ENCODE measurements at regions not wholly inside any gene's neighbourhood (a gene's known extent, or its start where the extent isn't known, plus 50 kb on each side); places are given as distances from the start of the nearest gene placed in this dataset.

- Histone ChIP-seq H3K27ac (no peak overlapping the region), H3K4me1 (ENCODE audit: control insufficient read depth in 1 of 2, insufficient read depth in 1 of 2, low read depth in 1 of 2, low read length in 1 of 2) (no peaks in the 10 kb centered on the region), H3K36me3 (no peaks in the 10 kb centered on the region), H3K4me3 (ENCODE audit: low read depth in 1 of 2, low read length in 1 of 2) (no peak overlapping the region), H3K27me3 (no peaks in the 10 kb centered on the region), H3K9me3 (no peaks in the 10 kb centered on the region)
- TF ChIP-seq, protein P1, sequence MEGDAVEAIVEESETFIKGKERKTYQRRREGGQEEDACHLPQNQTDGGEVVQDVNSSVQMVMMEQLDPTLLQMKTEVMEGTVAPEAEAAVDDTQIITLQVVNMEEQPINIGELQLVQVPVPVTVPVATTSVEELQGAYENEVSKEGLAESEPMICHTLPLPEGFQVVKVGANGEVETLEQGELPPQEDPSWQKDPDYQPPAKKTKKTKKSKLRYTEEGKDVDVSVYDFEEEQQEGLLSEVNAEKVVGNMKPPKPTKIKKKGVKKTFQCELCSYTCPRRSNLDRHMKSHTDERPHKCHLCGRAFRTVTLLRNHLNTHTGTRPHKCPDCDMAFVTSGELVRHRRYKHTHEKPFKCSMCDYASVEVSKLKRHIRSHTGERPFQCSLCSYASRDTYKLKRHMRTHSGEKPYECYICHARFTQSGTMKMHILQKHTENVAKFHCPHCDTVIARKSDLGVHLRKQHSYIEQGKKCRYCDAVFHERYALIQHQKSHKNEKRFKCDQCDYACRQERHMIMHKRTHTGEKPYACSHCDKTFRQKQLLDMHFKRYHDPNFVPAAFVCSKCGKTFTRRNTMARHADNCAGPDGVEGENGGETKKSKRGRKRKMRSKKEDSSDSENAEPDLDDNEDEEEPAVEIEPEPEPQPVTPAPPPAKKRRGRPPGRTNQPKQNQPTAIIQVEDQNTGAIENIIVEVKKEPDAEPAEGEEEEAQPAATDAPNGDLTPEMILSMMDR (IDR thresholded peaks at IDR 0.05) = no peak
These were observed 93.5 kb upstream of the ETV6 start for GRCh38 chr12:11555743-11556625.

DNA sequence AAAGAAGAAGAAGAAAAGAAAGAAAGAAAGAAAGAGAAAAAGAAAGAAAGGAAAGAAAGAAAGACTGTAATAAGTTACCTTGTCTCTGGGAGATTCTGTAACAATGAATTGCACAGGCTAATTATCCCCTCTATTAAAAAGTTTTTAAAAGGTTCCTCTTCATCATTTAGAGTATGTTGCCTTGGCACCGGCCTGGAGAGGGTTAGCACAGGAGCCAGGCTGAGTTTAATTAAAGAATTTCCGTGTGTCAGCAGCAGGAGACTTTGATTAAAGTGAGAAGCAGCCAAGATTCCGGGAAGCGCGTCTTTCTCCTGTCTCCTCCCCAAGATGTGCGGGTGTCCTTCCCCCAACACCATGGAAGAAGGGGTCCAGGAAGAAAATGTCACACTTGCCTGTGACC, 92.8 kb upstream of the ETV6 start:
- no peaks in the 10 kb centered on the region for H3K36me3 ChIP-seq
- no peaks in the 10 kb centered on the region for H3K9me3 ChIP-seq
- no peak overlapping the region for H3K27ac ChIP-seq
- TF ChIP-seq, protein P1 (IDR thresholded peaks at IDR 0.05) = no peak
- no peak overlapping the region for H3K4me3 ChIP-seq (ENCODE audit: low read depth in 1 of 2, low read length in 1 of 2)
- H3K27me3 ChIP-seq = no peaks in the 10 kb centered on the region
- H3K4me1 ChIP-seq (ENCODE audit: control insufficient read depth in 1 of 2, insufficient read depth in 1 of 2, low read depth in 1 of 2, low read length in 1 of 2) = no peaks in the 10 kb centered on the region

DNA sequence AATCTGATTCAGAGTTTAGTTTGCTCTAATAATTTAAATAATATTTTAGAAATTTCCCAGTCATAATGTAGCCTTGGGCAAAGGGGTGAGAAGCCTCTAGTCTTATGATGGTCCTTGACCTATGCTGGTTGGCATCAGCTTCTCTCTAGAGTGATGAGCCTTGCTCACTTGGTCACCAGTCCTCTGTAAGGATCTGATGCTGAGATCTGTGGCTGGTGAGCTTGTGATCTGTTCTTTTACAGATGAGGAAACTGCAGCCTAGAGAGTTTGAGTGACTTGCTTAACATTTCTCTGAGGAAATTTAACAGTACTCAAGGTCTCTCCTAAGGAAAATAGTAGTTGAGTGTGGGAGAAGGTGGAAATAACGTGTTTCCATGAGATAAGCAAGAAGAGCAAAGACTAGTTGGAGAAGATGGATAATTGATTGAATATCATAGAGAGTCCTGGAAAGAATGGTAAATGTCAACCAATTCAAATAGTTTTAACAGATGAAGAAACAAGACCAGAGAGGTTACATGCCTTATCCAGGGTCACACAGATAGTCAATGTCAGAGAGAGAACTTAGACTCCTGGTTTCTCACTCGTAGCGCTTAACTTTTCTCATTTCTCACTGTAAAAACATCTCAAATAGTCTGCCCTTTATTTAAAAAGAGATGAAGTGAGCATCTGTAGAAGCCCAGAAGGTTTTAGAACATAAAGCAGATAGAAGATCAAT, 89.7 kb upstream of the ETV6 start:
- no peaks in the 10 kb centered on the region for H3K4me1 ChIP-seq (ENCODE audit: control insufficient read depth in 1 of 2, insufficient read depth in 1 of 2, low read depth in 1 of 2, low read length in 1 of 2)
- H3K4me3 ChIP-seq (ENCODE audit: low read depth in 1 of 2, low read length in 1 of 2) = no peak overlapping the region
- TF ChIP-seq, protein P1 (IDR thresholded peaks at IDR 0.05) = no peak
- H3K27me3 ChIP-seq = no peaks in the 10 kb centered on the region
- no peaks in the 10 kb centered on the region for H3K9me3 ChIP-seq
- H3K36me3 ChIP-seq = no peaks in the 10 kb centered on the region
- H3K27ac ChIP-seq = no peak overlapping the region

DNA sequence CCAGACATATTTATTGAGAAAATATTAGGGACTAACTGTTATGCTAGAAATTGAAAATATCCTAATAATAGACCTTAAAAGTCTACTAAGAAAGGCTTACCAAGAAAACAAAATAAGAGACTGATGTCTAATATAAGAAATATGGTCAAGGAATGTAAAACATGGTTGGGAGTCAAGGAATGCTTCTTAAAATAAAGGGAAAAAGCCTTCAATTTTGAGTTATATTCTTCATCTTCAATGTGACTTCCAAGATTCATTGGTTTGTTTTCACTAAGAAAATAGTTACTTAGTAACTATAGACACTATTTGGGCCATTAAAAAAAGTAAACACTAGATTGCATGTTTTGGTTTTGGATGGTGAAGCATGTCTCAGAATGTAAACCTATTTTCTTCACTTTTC, 88.1 kb upstream of the ETV6 start:
- Histone ChIP-seq H3K27ac (no peak overlapping the region), H3K27me3 (no peaks in the 10 kb centered on the region), H3K9me3 (no peaks in the 10 kb centered on the region), H3K4me1 (ENCODE audit: control insufficient read depth in 1 of 2, insufficient read depth in 1 of 2, low read depth in 1 of 2, low read length in 1 of 2) (no peaks in the 10 kb centered on the region), H3K4me3 (ENCODE audit: low read depth in 1 of 2, low read length in 1 of 2) (no peak overlapping the region), H3K36me3 (no peaks in the 10 kb centered on the region)
- TF ChIP-seq, protein P1 (IDR thresholded peaks at IDR 0.05) = no peak

DNA sequence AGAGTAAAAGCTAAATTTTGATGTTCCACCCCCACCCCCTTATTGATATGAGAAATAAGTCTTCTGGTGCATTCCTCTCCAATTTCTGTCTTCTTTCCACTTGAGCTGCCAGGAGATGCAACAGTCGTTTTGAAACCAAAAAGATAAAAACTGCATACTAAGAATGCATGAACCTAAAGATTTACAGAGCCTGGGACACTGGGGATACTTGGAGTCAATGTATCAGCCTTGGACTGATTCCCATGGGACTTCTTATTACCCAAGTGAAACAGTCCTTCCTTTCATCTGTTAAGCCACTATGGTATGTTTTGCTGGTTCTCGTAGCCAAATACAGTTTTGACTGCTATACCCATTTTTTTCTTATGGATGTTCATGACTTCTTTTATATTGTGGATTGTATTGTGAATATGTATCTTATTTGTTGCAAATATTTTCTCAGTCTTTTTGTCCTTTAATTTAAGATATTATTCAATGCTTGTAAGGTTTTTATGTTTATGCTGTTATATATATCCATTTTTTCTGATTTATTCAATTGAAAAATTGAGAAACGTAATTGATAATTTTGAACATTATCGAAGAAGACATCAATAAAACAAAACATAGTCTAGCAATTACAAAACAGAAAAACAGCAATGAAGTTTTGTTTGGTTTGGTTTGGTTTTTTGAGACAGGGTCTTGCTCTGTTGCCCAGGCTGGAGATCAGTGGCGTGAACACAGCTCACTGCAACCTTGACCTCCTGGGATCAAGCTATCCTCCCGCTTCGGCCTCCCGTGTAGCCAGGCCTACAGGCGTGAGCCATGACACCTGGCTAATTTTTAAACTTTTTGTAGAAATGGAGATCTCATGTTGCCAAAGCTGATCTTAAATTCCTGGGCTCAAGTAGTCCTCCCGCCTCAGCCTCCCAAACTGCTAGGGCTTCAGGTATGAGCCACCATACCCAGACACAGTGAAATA, 85.4 kb upstream of the ETV6 start:
- TF ChIP-seq, protein P1 (IDR thresholded peaks at IDR 0.05) = no peak
- no peak overlapping the region for H3K27ac ChIP-seq
- H3K36me3 ChIP-seq = no peaks in the 10 kb centered on the region
- no peaks in the 10 kb centered on the region for H3K9me3 ChIP-seq
- no peaks in the 10 kb centered on the region for H3K4me1 ChIP-seq (ENCODE audit: control insufficient read depth in 1 of 2, insufficient read depth in 1 of 2, low read depth in 1 of 2, low read length in 1 of 2)
- no peak overlapping the region for H3K4me3 ChIP-seq (ENCODE audit: low read depth in 1 of 2, low read length in 1 of 2)
- H3K27me3 ChIP-seq = no peaks in the 10 kb centered on the region
